Natural killer cell (primary cell): ENCODE measurements at regions not wholly inside any gene's neighbourhood (a gene's known extent, or its start where the extent isn't known, plus 50 kb on each side); places are given as distances from the start of the nearest gene placed in this dataset.
"Not testable (repeated sequence)": the region's sequence is repeated elsewhere in the genome, so short reads cannot be mapped to it uniquely, and the experiment has no call there.

ENCODE experiments used
- ATAC-seq, 3 donors: fragments of 150-1000 bp in 2 of 3; fragments of 200-7000 bp in 1 of 3; cut with Tn5 transposase; 1 replicate in 1 of 3; 2 replicates in 2 of 3; pipeline ENCODE4 v1.10.0; 2021; ENCODE audit warnings: mild to moderate bottlenecking in 2 of 3, moderate library complexity in 2 of 3
- DNase-seq, 2 donors: peaks; one replicate each; pipeline versions ENCODE4 v3.0.0 to v3.0.0-alpha.2; 2013 to 2021; ENCODE audit warnings: mixed read lengths in 1 of 2
- H3K27ac ChIP-seq: one replicate; pipeline ENCODE4 v1.5.1; 2013; ENCODE audit warnings: mild to moderate bottlenecking, low read length
- H3K27me3 ChIP-seq: one replicate; pipeline ENCODE4 v1.6.1; 2013; ENCODE audit warnings: low read length; ENCODE audit not compliant: control insufficient read depth, insufficient read depth
- H3K36me3 ChIP-seq: one replicate; pipeline ENCODE4 v1.6.1; 2013; ENCODE audit warnings: low read length; ENCODE audit not compliant: control insufficient read depth, insufficient read depth
- H3K4me1 ChIP-seq: one replicate; pipeline ENCODE4 v1.6.1; 2013; ENCODE audit warnings: low read length; ENCODE audit not compliant: control insufficient read depth, insufficient read depth
- H3K4me3 ChIP-seq: one replicate; pipeline ENCODE4 v1.5.1; 2013; ENCODE audit warnings: low read length
- H3K9me3 ChIP-seq: one replicate; pipeline ENCODE4 v1.6.1; 2013; ENCODE audit warnings: low read length; ENCODE audit not compliant: control insufficient read depth, insufficient read depth
- H3K27ac Mint-ChIP-seq, 2 donors: one replicate each; pipeline ENCODE4 v1.8.0; 2022; ENCODE audit warnings: mild to moderate bottlenecking in 2 of 2, mixed read lengths in 2 of 2, moderate library complexity in 1 of 2
- H3K27me3 Mint-ChIP-seq, 2 donors: one replicate each; pipeline ENCODE4 v1.8.0; 2022; ENCODE audit warnings: low read depth in 2 of 2, mixed read lengths in 2 of 2
- H3K36me3 Mint-ChIP-seq: one replicate; pipeline ENCODE4 v1.8.0; 2022; ENCODE audit warnings: mixed read lengths
- H3K4me1 Mint-ChIP-seq, 2 donors: one replicate each; pipeline ENCODE4 v1.8.0; 2022; ENCODE audit warnings: mixed read lengths in 2 of 2
- H3K4me3 Mint-ChIP-seq: one replicate; pipeline ENCODE4 v1.8.0; 2022; ENCODE audit warnings: mild to moderate bottlenecking, moderate library complexity, mixed read lengths
- H3K9me3 Mint-ChIP-seq, 2 donors: one replicate each; pipeline ENCODE4 v1.8.0; 2022; ENCODE audit warnings: mixed read lengths in 2 of 2
- CTCF ChIP-seq: fragments of 200-600 bp; IDR thresholded peaks from one replicate; pipeline ENCODE4 v1.8.0; 2022; ENCODE audit warnings: antibody characterized with exemption
- WGBS: methylation state at CpG from one replicate; pipeline ENCODE4 v1.1.7; 2013; ENCODE audit warnings: missing lambda C conversion rate; ENCODE audit not compliant: insufficient coverage; 5-methylcytosine and 5-hydroxymethylcytosine counted together
- intact Hi-C: fragments of 100-400 bp; cut with micrococcal nuclease; formaldehyde crosslinking; loops from one replicate; pipeline ENCODE4 v1.14.2; 2022

GRCh38 chr9:100652850-100653249 is 75.0 kb downstream of the CAVIN4 start:
- Mint-ChIP-seq H3K9me3 (peaks cover 2 to 3% of the 10 kb centered on the region in 2 donors), H3K4me3 (no peak overlapping the region), H3K27ac (no peak overlapping the region), H3K4me1 (no peaks in the 10 kb centered on the region), H3K27me3 (no peaks in the 10 kb centered on the region), H3K36me3 (no peaks in the 10 kb centered on the region)
- 87% methylated on average over 4 of the region's 4 CpGs for WGBS
- Histone ChIP-seq H3K27ac (no peak overlapping the region), H3K4me1 (no peaks in the 10 kb centered on the region), H3K4me3 (no peak overlapping the region), H3K27me3 (no peaks in the 10 kb centered on the region), H3K36me3 (no peaks in the 10 kb centered on the region), H3K9me3 (peaks cover 10% of the 10 kb centered on the region)
- DNase-seq: no peak
- no peak for TF ChIP-seq CTCF
- no peak for ATAC-seq
- intact Hi-C loops: no loop called here

- no peaks in the 10 kb centered on the region for H3K36me3 Mint-ChIP-seq
- H3K4me3 Mint-ChIP-seq: no peak overlapping the region
- H3K27ac Mint-ChIP-seq: no peak overlapping the region
- Histone ChIP-seq H3K4me1 (no peaks in the 10 kb centered on the region), H3K27me3 (no peaks in the 10 kb centered on the region), H3K9me3 (peaks cover 10% of the 10 kb centered on the region), H3K27ac (no peak overlapping the region), H3K4me3 (no peak overlapping the region), H3K36me3 (no peaks in the 10 kb centered on the region)
- peaks cover 2 to 3% of the 10 kb centered on the region in 2 donors for H3K9me3 Mint-ChIP-seq
- intact Hi-C loops: no loop called here
- TF ChIP-seq CTCF: no peak
- no peak for DNase-seq
- H3K4me1 Mint-ChIP-seq: no peaks in the 10 kb centered on the region
- 93% methylated on average over 3 of the region's 4 CpGs for WGBS
- no peak for ATAC-seq
- H3K27me3 Mint-ChIP-seq: no peaks in the 10 kb centered on the region
Measured at GRCh38 chr9:100653643-100654334, 75.9 kb downstream of the CAVIN4 start.

- H3K36me3 ChIP-seq, ATAC-seq, H3K4me3 Mint-ChIP-seq, H3K27me3 ChIP-seq, H3K27ac ChIP-seq, H3K9me3 Mint-ChIP-seq, H3K4me1 ChIP-seq, DNase-seq, H3K9me3 ChIP-seq, intact Hi-C loops, H3K36me3 Mint-ChIP-seq, H3K27me3 Mint-ChIP-seq, H3K4me1 Mint-ChIP-seq, H3K4me3 ChIP-seq, H3K27ac Mint-ChIP-seq: not testable (repeated sequence)
- 76% methylated on average over 2 of the region's 2 CpGs for WGBS
Measured at GRCh38 chr9:100656851-100657250, 79.0 kb downstream of the CAVIN4 start.

- no peak for TF ChIP-seq CTCF
- peaks cover 8 to 10% of the 10 kb centered on the region in 2 donors for H3K27me3 Mint-ChIP-seq
- no peaks in the 10 kb centered on the region for H3K4me1 ChIP-seq
- H3K27ac ChIP-seq: no peak overlapping the region
- no peak overlapping the region for H3K4me3 ChIP-seq
- H3K27me3 ChIP-seq: no peaks in the 10 kb centered on the region
- no peak for ATAC-seq
- no peaks in the 10 kb centered on the region for H3K4me1 Mint-ChIP-seq
- no peaks in the 10 kb centered on the region for H3K36me3 Mint-ChIP-seq
- H3K27ac Mint-ChIP-seq: no peak overlapping the region
- intact Hi-C loops: no loop called here
- H3K9me3 ChIP-seq: peaks cover 7% of the 10 kb centered on the region
- no peak for DNase-seq
- 62% methylated on average over 3 of the region's 3 CpGs for WGBS
- H3K4me3 Mint-ChIP-seq: no peak overlapping the region
- peaks cover 0 to 6% of the 10 kb centered on the region in 2 donors for H3K9me3 Mint-ChIP-seq
- H3K36me3 ChIP-seq: no peaks in the 10 kb centered on the region
Measured at GRCh38 chr9:100661668-100662067, 83.8 kb downstream of the CAVIN4 start.
